ENCODE measurements at regions not wholly inside any gene's neighbourhood (a gene's known extent, or its start where the extent isn't known, plus 50 kb on each side); places are given as distances from the start of the nearest gene placed in this dataset.

- DNase-seq, result no peak
Observed at GRCh38 chr6:44533421-44533820, 145.9 kb downstream of the CDC5L start.

- no peak for DNase-seq
Observed at GRCh38 chr6:44534291-44534690, 146.8 kb downstream of the CDC5L start.

- DNase-seq, result no peak
Observed at GRCh38 chr6:44535446-44535845, 147.9 kb downstream of the CDC5L start.

GRCh38 chr6:44535967-44536366 lies 148.5 kb downstream of the CDC5L start:
- no peak for DNase-seq

- no peak for DNase-seq
Observed at GRCh38 chr6:44537306-44538049, 150.0 kb downstream of the CDC5L start.

- DNase-seq, result no peak
Observed at GRCh38 chr6:44538131-44538806, 150.8 kb downstream of the CDC5L start.

- DNase-seq, result no peak
Observed at GRCh38 chr6:44538807-44539201, 151.3 kb downstream of the CDC5L start.

- DNase-seq, result no peak
Observed at GRCh38 chr6:44539701-44540355, 152.3 kb downstream of the CDC5L start.

- no peak for DNase-seq
Observed at GRCh38 chr6:44540881-44541280, 153.4 kb downstream of the CDC5L start.

GRCh38 chr6:44542401-44543116 lies 155.1 kb downstream of the CDC5L start:
- no peak for DNase-seq

GRCh38 chr6:44543664-44544063 lies 156.2 kb downstream of the CDC5L start:
- no peak for DNase-seq

GRCh38 chr6:44545224-44545623 lies 157.7 kb downstream of the CDC5L start:
- no peak for DNase-seq

GRCh38 chr6:44548319-44548718 lies 160.8 kb downstream of the CDC5L start:
- no peak for DNase-seq

- DNase-seq, result no peak
Observed at GRCh38 chr6:44549516-44549915, 162.0 kb downstream of the CDC5L start.

GRCh38 chr6:44554194-44554593 lies 166.7 kb downstream of the CDC5L start:
- no peak for DNase-seq

GRCh38 chr6:44554861-44555260 lies 167.4 kb downstream of the CDC5L start:
- no peak for DNase-seq

- no peak for DNase-seq
Observed at GRCh38 chr6:44556046-44556445, 168.5 kb downstream of the CDC5L start.

- no peak for DNase-seq
Observed at GRCh38 chr6:44558024-44558831, 170.7 kb downstream of the CDC5L start.

- no peak for DNase-seq
Observed at GRCh38 chr6:44558832-44559251, 171.3 kb downstream of the CDC5L start.

- no peak for DNase-seq
Observed at GRCh38 chr6:44559486-44560270, 172.2 kb downstream of the CDC5L start.

- DNase-seq, result no peak
Observed at GRCh38 chr6:44560458-44561059, 173.1 kb downstream of the CDC5L start.

Data from activated CD4-positive, alpha-beta T cell treated with anti-CD3 and anti-CD28 coated beads for 48 hours (primary cell).